ENCODE measurements at regions not wholly inside any gene's neighbourhood (a gene's known extent, or its start where the extent isn't known, plus 50 kb on each side); places are given as distances from the start of the nearest gene placed in this dataset.
A peak's percentile ranks its signal among the peaks of the same experiment; 100 is the strongest.

DNA sequence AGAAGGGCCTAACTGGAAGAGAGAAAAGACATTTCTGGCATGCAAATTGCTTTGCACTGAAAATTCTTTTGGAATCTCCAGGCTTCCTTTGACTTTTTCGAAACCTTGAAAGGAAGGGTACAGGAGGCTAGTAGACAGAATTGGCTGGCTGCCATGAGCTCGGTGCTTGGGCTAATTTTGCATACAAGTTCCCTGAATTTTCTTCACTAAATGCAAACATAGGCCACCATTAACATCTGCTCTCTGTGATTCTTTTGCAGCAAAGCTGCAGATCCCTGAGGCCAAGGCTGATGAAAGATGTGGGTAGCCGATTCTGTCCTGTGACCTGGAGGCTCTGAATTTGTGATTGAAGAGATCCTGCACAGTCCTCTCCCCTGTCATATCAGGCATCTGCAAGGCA lies 247.8 kb upstream of the MCTP2 start:
- Histone ChIP-seq H3K27me3 (no peaks in the 10 kb centered on the region), H3K27ac (no peak overlapping the region), H3K36me3 (replicated peaks in 1 of 2; ENCODE audit: insufficient read depth in 1 of 2, low read depth in 2 of 2) (no peaks in the 10 kb centered on the region), H3K4me3 (no peak overlapping the region), H3K9me3 (no peaks in the 10 kb centered on the region), H3K4me1 (no peaks in the 10 kb centered on the region)
- WGBS, 2 donors = 41 to 45% methylated on average over 3 of the region's 3 CpGs
- peak in 1 of 4 donors; percentile 23 for DNase-seq
- ATAC-seq = no peak
- intact Hi-C loops (cut with DNase I) = no loop called here
- TF ChIP-seq POLR2A (IDR thresholded peaks at IDR 0.05) (no peak), CTCF (IDR thresholded peaks at IDR 0.05) (no peak)

GRCh38 chr15:93982226-93982727 lies 249.1 kb upstream of the MCTP2 start:
- Histone ChIP-seq H3K4me1 (no peaks in the 10 kb centered on the region), H3K27me3 (no peaks in the 10 kb centered on the region), H3K9me3 (no peaks in the 10 kb centered on the region), H3K4me3 (no peak overlapping the region), H3K27ac (peak overlapping the region in 1 of 4 donors; percentile 1), H3K36me3 (replicated peaks in 1 of 2; ENCODE audit: insufficient read depth in 1 of 2, low read depth in 2 of 2) (no peaks in the 10 kb centered on the region)
- DNase-seq (no peak), ATAC-seq (peak; percentile 42)
- WGBS, 2 donors = 78 to 85% methylated on average over 6 of the region's 6 CpGs
- no peak for TF ChIP-seq CTCF (IDR thresholded peaks at IDR 0.05)
- TF ChIP-seq POLR2A (IDR thresholded peaks at IDR 0.05) = no peak
- intact Hi-C loops (cut with DNase I) = no loop called here

DNA sequence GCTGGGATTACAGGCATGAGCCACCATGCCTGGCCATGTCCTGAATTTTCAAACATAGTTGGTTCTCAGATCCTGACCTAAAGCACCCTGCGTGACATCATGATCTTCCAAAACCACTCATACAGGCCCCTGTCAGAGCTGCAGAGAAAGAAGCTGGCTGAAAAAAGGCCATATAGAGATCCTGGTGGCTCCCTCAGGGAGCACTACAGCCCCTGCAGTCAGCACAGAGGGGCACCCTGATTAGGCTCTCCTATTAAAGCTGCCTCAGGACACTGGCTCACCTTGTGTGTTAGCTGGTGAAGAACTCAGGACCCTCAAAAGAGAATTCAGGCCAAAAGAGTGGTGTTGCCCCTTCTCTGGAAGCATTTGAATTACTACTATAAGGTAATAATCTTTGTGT lies 249.7 kb upstream of the MCTP2 start:
- DNase-seq = no peak
- whole genome bisulfite sequencing, 2 donors = 100% methylated on average over 1 of the region's 1 CpG
- H3K4me3 ChIP-seq = no peak overlapping the region
- no peaks in the 10 kb centered on the region for H3K36me3 ChIP-seq (replicated peaks in 1 of 2; ENCODE audit: insufficient read depth in 1 of 2, low read depth in 2 of 2)
- H3K27ac ChIP-seq = no peak overlapping the region
- no peaks in the 10 kb centered on the region for H3K27me3 ChIP-seq
- no peaks in the 10 kb centered on the region for H3K4me1 ChIP-seq
- no peak for ATAC-seq
- no peaks in the 10 kb centered on the region for H3K9me3 ChIP-seq
- intact Hi-C loops (cut with DNase I) = no loop called here
- TF ChIP-seq CTCF (IDR thresholded peaks at IDR 0.05) (no peak), POLR2A (IDR thresholded peaks at IDR 0.05) (no peak)

DNA sequence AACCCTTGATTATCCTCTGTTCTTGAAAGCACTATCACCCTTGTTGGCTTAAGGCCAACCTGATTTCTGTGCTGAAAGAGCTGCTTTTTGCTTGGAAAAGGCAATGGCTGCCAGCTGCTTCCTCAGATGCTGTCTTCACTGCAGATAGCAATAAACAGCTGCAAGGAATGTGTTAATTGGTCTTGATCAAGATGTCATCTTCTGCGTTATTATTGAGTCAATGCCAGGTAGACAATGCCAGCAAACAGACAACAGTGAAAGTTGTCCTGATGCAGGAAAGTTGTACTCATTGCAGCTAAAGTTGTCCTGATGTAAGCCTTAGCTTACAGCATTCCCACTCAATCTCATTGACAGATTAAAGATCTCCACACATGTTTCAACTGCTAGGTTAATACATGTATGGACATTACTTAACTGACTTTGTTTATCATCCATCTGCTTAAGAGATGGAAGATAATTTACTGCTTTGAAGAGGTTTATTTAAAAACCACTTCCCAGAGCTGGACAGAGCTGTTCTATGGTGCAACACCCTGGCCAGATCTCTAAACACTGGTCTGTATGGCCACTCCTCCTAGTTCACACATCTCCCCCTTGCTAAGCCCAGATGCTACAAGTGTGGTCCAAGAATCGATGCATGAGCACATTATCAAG lies 251.0 kb upstream of the MCTP2 start:
- no peaks in the 10 kb centered on the region for H3K4me1 ChIP-seq
- H3K4me3 ChIP-seq = no peak overlapping the region
- DNase-seq (no peak), ATAC-seq (no peak)
- 33 to 37% methylated on average over 2 of the region's 2 CpGs for WGBS, 2 donors
- intact Hi-C loops (cut with DNase I) = no loop called here
- H3K27ac ChIP-seq = no peak overlapping the region
- H3K36me3 ChIP-seq (replicated peaks in 1 of 2; ENCODE audit: insufficient read depth in 1 of 2, low read depth in 2 of 2) = no peaks in the 10 kb centered on the region
- TF ChIP-seq POLR2A (IDR thresholded peaks at IDR 0.05) (no peak), CTCF (IDR thresholded peaks at IDR 0.05) (no peak)
- H3K9me3 ChIP-seq = no peaks in the 10 kb centered on the region
- no peaks in the 10 kb centered on the region for H3K27me3 ChIP-seq
